ENCODE measurements at regions not wholly inside any gene's neighbourhood (a gene's known extent, or its start where the extent isn't known, plus 50 kb on each side); places are given as distances from the start of the nearest gene placed in this dataset.

DNA sequence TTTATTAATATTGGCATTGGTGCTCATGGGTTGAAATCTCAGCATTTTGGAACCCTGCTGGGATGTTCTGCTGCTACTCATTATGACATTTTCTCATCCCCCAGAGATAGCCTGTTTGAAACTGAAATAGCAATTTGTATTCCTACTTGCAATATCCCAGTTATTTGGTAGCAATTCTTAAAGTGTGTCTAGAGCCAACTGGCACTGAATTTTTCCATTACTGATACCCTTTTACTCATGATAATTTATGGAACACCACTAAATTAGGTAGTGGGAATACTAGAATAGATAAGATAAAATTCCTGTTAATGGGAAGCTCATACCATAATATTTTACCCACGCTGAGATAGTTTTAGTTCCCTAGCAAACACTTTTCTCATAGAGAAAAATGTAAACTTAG is 309.3 kb downstream of the SV2B start:
- TF ChIP-seq, protein P1, sequence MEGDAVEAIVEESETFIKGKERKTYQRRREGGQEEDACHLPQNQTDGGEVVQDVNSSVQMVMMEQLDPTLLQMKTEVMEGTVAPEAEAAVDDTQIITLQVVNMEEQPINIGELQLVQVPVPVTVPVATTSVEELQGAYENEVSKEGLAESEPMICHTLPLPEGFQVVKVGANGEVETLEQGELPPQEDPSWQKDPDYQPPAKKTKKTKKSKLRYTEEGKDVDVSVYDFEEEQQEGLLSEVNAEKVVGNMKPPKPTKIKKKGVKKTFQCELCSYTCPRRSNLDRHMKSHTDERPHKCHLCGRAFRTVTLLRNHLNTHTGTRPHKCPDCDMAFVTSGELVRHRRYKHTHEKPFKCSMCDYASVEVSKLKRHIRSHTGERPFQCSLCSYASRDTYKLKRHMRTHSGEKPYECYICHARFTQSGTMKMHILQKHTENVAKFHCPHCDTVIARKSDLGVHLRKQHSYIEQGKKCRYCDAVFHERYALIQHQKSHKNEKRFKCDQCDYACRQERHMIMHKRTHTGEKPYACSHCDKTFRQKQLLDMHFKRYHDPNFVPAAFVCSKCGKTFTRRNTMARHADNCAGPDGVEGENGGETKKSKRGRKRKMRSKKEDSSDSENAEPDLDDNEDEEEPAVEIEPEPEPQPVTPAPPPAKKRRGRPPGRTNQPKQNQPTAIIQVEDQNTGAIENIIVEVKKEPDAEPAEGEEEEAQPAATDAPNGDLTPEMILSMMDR (IDR thresholded peaks at IDR 0.05 in 2 of 3, conservative IDR thresholded peaks at IDR 0.05 in 1 of 3; ENCODE audit: control insufficient read depth in 2 of 3, extremely low read depth in 1 of 3, insufficient read depth in 1 of 3, low read depth in 3 of 3, low read length in 3 of 3) = no peak
- TF ChIP-seq CREB1 (IDR thresholded peaks at IDR 0.05; ENCODE audit: low read depth) = no peak
